IPS-NIHi11 (cell line): ENCODE measurements at regions not wholly inside any gene's neighbourhood (a gene's known extent, or its start where the extent isn't known, plus 50 kb on each side); places are given as distances from the start of the nearest gene placed in this dataset.

Experiments
- DNase-seq: peaks from one replicate; pipeline ENCODE4 v3.0.0; 2012; ENCODE audit warnings: mixed read lengths, low spot score

- DNase-seq, result no peak
Measured at GRCh38 chr13:75936791-75937190, 300.7 kb downstream of the LMO7 start.

GRCh38 chr13:75935805-75936204 lies 299.7 kb downstream of the LMO7 start:
- DNase-seq, result peak; percentile 8

- DNase-seq, result no peak
Measured at GRCh38 chr13:75934889-75935288, 298.8 kb downstream of the LMO7 start.

GRCh38 chr13:75932636-75933035 lies 296.5 kb downstream of the LMO7 start:
- no peak for DNase-seq

GRCh38 chr13:75931116-75931515 lies 295.0 kb downstream of the LMO7 start:
- DNase-seq, result no peak

GRCh38 chr13:75929076-75929475 lies 292.9 kb downstream of the LMO7 start:
- no peak for DNase-seq

- no peak for DNase-seq
Measured at GRCh38 chr13:75927183-75927669, 291.1 kb downstream of the LMO7 start.

- no peak for DNase-seq
Measured at GRCh38 chr13:75920536-75920935, 284.4 kb downstream of the LMO7 start.

- DNase-seq, result no peak
Measured at GRCh38 chr13:75919660-75920199, 283.6 kb downstream of the LMO7 start.

GRCh38 chr13:75915066-75915465 lies 278.9 kb downstream of the LMO7 start:
- DNase-seq, result no peak

- no peak for DNase-seq
Measured at GRCh38 chr13:75913925-75914324, 277.8 kb downstream of the LMO7 start.

GRCh38 chr13:75910591-75910990 lies 274.5 kb downstream of the LMO7 start:
- DNase-seq, result no peak
